ENCODE measurements at regions not wholly inside any gene's neighbourhood (a gene's known extent, or its start where the extent isn't known, plus 50 kb on each side); places are given as distances from the start of the nearest gene placed in this dataset.

GRCh38 chr19:29113838-29114237 lies 99.1 kb downstream of the UQCRFS1 start:
- Mint-ChIP-seq H3K27ac (no peak overlapping the region), H3K4me3 (no peak overlapping the region), H3K36me3 (ENCODE audit: low read depth) (no peaks in the 10 kb centered on the region), H3K27me3 (no peaks in the 10 kb centered on the region), H3K4me1 (no peaks in the 10 kb centered on the region), H3K9me3 (no peaks in the 10 kb centered on the region)
- intact Hi-C loops (cut with micrococcal nuclease), result no loop called here
- DNase-seq, result no peak

- no peaks in the 10 kb centered on the region for H3K36me3 Mint-ChIP-seq (ENCODE audit: low read depth)
- no peak overlapping the region for H3K4me3 Mint-ChIP-seq
- no peaks in the 10 kb centered on the region for H3K27me3 Mint-ChIP-seq
- no peak for DNase-seq
- intact Hi-C loops (cut with micrococcal nuclease), result no loop called here
- H3K9me3 Mint-ChIP-seq, result no peaks in the 10 kb centered on the region
- no peaks in the 10 kb centered on the region for H3K4me1 Mint-ChIP-seq
- H3K27ac Mint-ChIP-seq, result no peak overlapping the region
Observed at GRCh38 chr19:29111576-29111975, 101.4 kb downstream of the UQCRFS1 start.

- Mint-ChIP-seq H3K4me3 (no peak overlapping the region), H3K9me3 (peaks cover 4% of the 10 kb centered on the region), H3K27me3 (no peaks in the 10 kb centered on the region), H3K4me1 (no peaks in the 10 kb centered on the region), H3K36me3 (ENCODE audit: low read depth) (no peaks in the 10 kb centered on the region), H3K27ac (no peak overlapping the region)
- no peak for DNase-seq
- intact Hi-C loops (cut with micrococcal nuclease), result no loop called here
Observed at GRCh38 chr19:29107831-29108230, 105.1 kb downstream of the UQCRFS1 start.

- intact Hi-C loops (cut with micrococcal nuclease), result no loop called here
- Mint-ChIP-seq H3K36me3 (ENCODE audit: low read depth) (no peaks in the 10 kb centered on the region), H3K27ac (no peak overlapping the region), H3K9me3 (peaks cover 4% of the 10 kb centered on the region), H3K27me3 (no peaks in the 10 kb centered on the region), H3K4me3 (no peak overlapping the region), H3K4me1 (no peaks in the 10 kb centered on the region)
- no peak for DNase-seq
Observed at GRCh38 chr19:29106346-29106885, 106.5 kb downstream of the UQCRFS1 start.

- Mint-ChIP-seq H3K27me3 (no peaks in the 10 kb centered on the region), H3K27ac (no peak overlapping the region)
Observed at GRCh38 chr19:29105629-29106292, 107.2 kb downstream of the UQCRFS1 start.

GRCh38 chr19:29104605-29105241 lies 108.2 kb downstream of the UQCRFS1 start:
- Mint-ChIP-seq H3K27me3 (no peaks in the 10 kb centered on the region), H3K9me3 (peaks cover 4% of the 10 kb centered on the region), H3K4me1 (no peaks in the 10 kb centered on the region), H3K4me3 (no peak overlapping the region), H3K27ac (no peak overlapping the region), H3K36me3 (ENCODE audit: low read depth) (no peaks in the 10 kb centered on the region)
- no peak for DNase-seq
- intact Hi-C loops (cut with micrococcal nuclease), result no loop called here

More at GRCh38 chr19:29105629-29106292, 107.2 kb downstream of the UQCRFS1 start:
- H3K36me3 Mint-ChIP-seq (ENCODE audit: low read depth), result no peaks in the 10 kb centered on the region
- H3K4me3 Mint-ChIP-seq, result no peak overlapping the region
- intact Hi-C loops (cut with micrococcal nuclease), result no loop called here
- no peaks in the 10 kb centered on the region for H3K4me1 Mint-ChIP-seq
- peaks cover 4% of the 10 kb centered on the region for H3K9me3 Mint-ChIP-seq
- DNase-seq, result no peak

GRCh38 chr19:29098863-29099481 lies 114.0 kb downstream of the UQCRFS1 start:
- DNase-seq, result no peak
- no peaks in the 10 kb centered on the region for H3K9me3 Mint-ChIP-seq
- H3K27ac Mint-ChIP-seq, result no peak overlapping the region
- no peaks in the 10 kb centered on the region for H3K4me1 Mint-ChIP-seq
- intact Hi-C loops (cut with micrococcal nuclease), result no loop called here
- H3K27me3 Mint-ChIP-seq, result no peaks in the 10 kb centered on the region
- no peak overlapping the region for H3K4me3 Mint-ChIP-seq
- H3K36me3 Mint-ChIP-seq (ENCODE audit: low read depth), result no peaks in the 10 kb centered on the region

GRCh38 chr19:29098091-29098490 lies 114.9 kb downstream of the UQCRFS1 start:
- H3K36me3 Mint-ChIP-seq (ENCODE audit: low read depth), result no peaks in the 10 kb centered on the region
- H3K9me3 Mint-ChIP-seq, result no peaks in the 10 kb centered on the region
- no peak overlapping the region for H3K27ac Mint-ChIP-seq
- H3K27me3 Mint-ChIP-seq, result no peaks in the 10 kb centered on the region
- H3K4me1 Mint-ChIP-seq, result no peaks in the 10 kb centered on the region
- DNase-seq, result no peak
- intact Hi-C loops (cut with micrococcal nuclease), result no loop called here
- H3K4me3 Mint-ChIP-seq, result no peak overlapping the region

GRCh38 chr19:29096896-29097295 lies 116.1 kb downstream of the UQCRFS1 start:
- no peak for DNase-seq
- Mint-ChIP-seq H3K4me3 (no peak overlapping the region), H3K27ac (no peak overlapping the region), H3K4me1 (no peaks in the 10 kb centered on the region), H3K27me3 (no peaks in the 10 kb centered on the region), H3K9me3 (no peaks in the 10 kb centered on the region), H3K36me3 (ENCODE audit: low read depth) (no peaks in the 10 kb centered on the region)
- intact Hi-C loops (cut with micrococcal nuclease), result no loop called here

- Mint-ChIP-seq H3K4me3 (no peak overlapping the region), H3K36me3 (ENCODE audit: low read depth) (no peaks in the 10 kb centered on the region), H3K27ac (no peak overlapping the region), H3K27me3 (no peaks in the 10 kb centered on the region), H3K9me3 (no peaks in the 10 kb centered on the region), H3K4me1 (no peaks in the 10 kb centered on the region)
- intact Hi-C loops (cut with micrococcal nuclease), result no loop called here
- DNase-seq, result no peak
Observed at GRCh38 chr19:29093553-29093908, 119.4 kb downstream of the UQCRFS1 start.

- Mint-ChIP-seq H3K9me3 (no peaks in the 10 kb centered on the region), H3K27ac (no peak overlapping the region), H3K4me1 (no peaks in the 10 kb centered on the region), H3K27me3 (no peaks in the 10 kb centered on the region), H3K4me3 (no peak overlapping the region), H3K36me3 (ENCODE audit: low read depth) (no peaks in the 10 kb centered on the region)
- DNase-seq, result no peak
- intact Hi-C loops (cut with micrococcal nuclease), result no loop called here
Observed at GRCh38 chr19:29092712-29093552, 120.0 kb downstream of the UQCRFS1 start.

GRCh38 chr19:29090783-29091526 lies 122.0 kb downstream of the UQCRFS1 start:
- no peaks in the 10 kb centered on the region for H3K9me3 Mint-ChIP-seq
- H3K36me3 Mint-ChIP-seq (ENCODE audit: low read depth), result no peaks in the 10 kb centered on the region
- H3K4me1 Mint-ChIP-seq, result no peaks in the 10 kb centered on the region
- H3K4me3 Mint-ChIP-seq, result no peak overlapping the region
- H3K27ac Mint-ChIP-seq, result no peak overlapping the region
- DNase-seq, result no peak
- intact Hi-C loops (cut with micrococcal nuclease), result no loop called here
- no peaks in the 10 kb centered on the region for H3K27me3 Mint-ChIP-seq

GRCh38 chr19:29089315-29089870 lies 123.6 kb downstream of the UQCRFS1 start:
- H3K9me3 Mint-ChIP-seq, result no peaks in the 10 kb centered on the region
- intact Hi-C loops (cut with micrococcal nuclease), result no loop called here
- DNase-seq, result no peak
- no peak overlapping the region for H3K27ac Mint-ChIP-seq
- H3K36me3 Mint-ChIP-seq (ENCODE audit: low read depth), result no peaks in the 10 kb centered on the region
- no peaks in the 10 kb centered on the region for H3K4me1 Mint-ChIP-seq
- H3K4me3 Mint-ChIP-seq, result no peak overlapping the region
- H3K27me3 Mint-ChIP-seq, result no peaks in the 10 kb centered on the region

Data from activated CD4-positive, alpha-beta T cell treated with anti-CD3 and anti-CD28 coated beads, Interleukin-2, amount 10 ng/mL, durations not matched to agents 24 days and 14 days (primary cell).